Spleen (tissue), 11 donors: ENCODE measurements at regions not wholly inside any gene's neighbourhood (a gene's known extent, or its start where the extent isn't known, plus 50 kb on each side); places are given as distances from the start of the nearest gene placed in this dataset.

Experiments
- DNase-seq: peaks from one replicate; pipeline ENCODE4 v3.0.0-alpha.2; 2020
- H3K27ac ChIP-seq, 8 donors: fragments of 200-600 bp; sonication (generic) in 7 of 8; 1 replicate in 4 of 8; 2 replicates in 4 of 8; pipeline versions ENCODE4 v1.5.0 to v1.8.0; 2016 to 2021; ENCODE audit warnings: inconsistent platforms in 4 of 8, mild to moderate bottlenecking in 4 of 8, moderate library complexity in 1 of 8
- H3K27me3 ChIP-seq, 7 donors: fragments of 200-600 bp; sonication (generic) in 6 of 7; replicated peaks in 1 of 7; 1 replicate in 4 of 7; 2 replicates in 3 of 7; pipeline versions ENCODE4 v1.5.0 to v1.8.0; 2016 to 2021; ENCODE audit warnings: inconsistent platforms in 3 of 7, mild to moderate bottlenecking in 1 of 7
- H3K36me3 ChIP-seq, 6 donors: fragments of 200-600 bp; sonication (generic) in 5 of 6; 1 replicate in 4 of 6; 2 replicates in 2 of 6; pipeline versions ENCODE4 v1.5.0 to v1.8.0; 2016 to 2021; ENCODE audit warnings: inconsistent platforms in 2 of 6
- H3K4me1 ChIP-seq, 6 donors: fragments of 200-600 bp; sonication (generic) in 5 of 6; 1 replicate in 3 of 6; 2 replicates in 3 of 6; pipeline versions ENCODE4 v1.5.0 to v1.8.0; 2016 to 2021; ENCODE audit warnings: inconsistent platforms in 3 of 6
- H3K4me3 ChIP-seq, 8 donors: fragments of 200-600 bp; sonication (generic) in 7 of 8; 1 replicate in 4 of 8; 2 replicates in 4 of 8; pipeline versions ENCODE4 v1.5.0 to v1.8.0; 2016 to 2021; ENCODE audit warnings: inconsistent platforms in 4 of 8, mild to moderate bottlenecking in 4 of 8, moderate library complexity in 2 of 8
- H3K9me3 ChIP-seq, 8 donors: fragments of 200-600 bp; sonication (generic) in 7 of 8; 1 replicate in 4 of 8; 2 replicates in 4 of 8; pipeline versions ENCODE4 v1.5.0 to v1.8.0; 2016 to 2021; ENCODE audit warnings: inconsistent platforms in 4 of 8
- CTCF ChIP-seq, 11 experiments: fragments of 200-600 bp in 7 of 11; fragments of 450-650 bp in 4 of 11; sonication (generic) in 4 of 11; IDR thresholded peaks in 8 of 11; conservative IDR thresholded peaks in 3 of 11; 1 replicate in 7 of 11; 2 replicates in 4 of 11; pipeline versions ENCODE4 v1.4.0 to v1.8.0; 2016 to 2021; ENCODE audit warnings: antibody characterized with exemption in 11 of 11, inconsistent platforms in 4 of 11, mild to moderate bottlenecking in 1 of 11
- POLR2A ChIP-seq, 3 donors: fragments of 450-650 bp; IDR thresholded peaks; one replicate each; pipeline ENCODE4 v1.5.1; 2017; ENCODE audit warnings: antibody characterized with exemption in 3 of 3, mild to moderate bottlenecking in 1 of 3
- POLR2AphosphoS5 ChIP-seq, 3 donors: sonication (generic); formaldehyde crosslinking; IDR thresholded peaks; one replicate each; pipeline ENCODE4 v1.5.1; 2017; ENCODE audit warnings: antibody characterized with exemption in 3 of 3
- WGBS, 5 donors: extraction: QIAGEN DNeasy Blood & Tissue Kit in 3 of 5; methylation state at CpG; one replicate each; pipeline versions ENCODE4 v1.1.5 to v1.1.7; 2013 to 2018; 5-methylcytosine and 5-hydroxymethylcytosine counted together
- intact Hi-C: fragments of 100-400 bp; cut with DNase I; formaldehyde crosslinking; loops from one replicate; pipeline ENCODE4 v1.15.0; 2023; ENCODE audit warnings: low total_unique reads
- donor health status: healthy with polysubstance abuse.
- donor health status: DM: no; HTN: no; CAD: no; lungs with moderate emphysema.
- donor health status: DM: no; HTN: no; CAD: no.
- donor health status: Bipolar disorder and iron deficiency.
- donor health status: healthy.
- donor health status: DM: no; HTN: no; CAD: no.
- donor health status: DM: yes; HTN: yes; CAD: no.

DNA sequence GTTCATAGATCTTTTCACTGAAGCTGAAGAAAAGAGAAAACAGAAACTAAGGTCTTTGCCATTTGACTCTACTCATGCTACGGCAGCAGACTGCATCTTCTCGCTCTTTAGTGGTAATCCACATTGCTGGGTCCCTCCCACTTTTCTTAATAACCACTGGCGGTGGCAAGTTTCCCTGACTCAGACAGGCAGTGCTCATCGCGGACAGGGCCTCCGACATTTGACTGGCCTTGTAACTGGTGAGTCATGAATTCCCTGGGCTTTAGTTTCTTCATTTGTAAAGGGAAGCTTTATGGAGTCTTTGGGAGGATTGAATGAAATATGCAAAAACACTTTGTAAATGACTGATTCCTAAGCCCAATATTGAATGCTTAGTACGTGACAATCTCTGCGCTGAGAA lies 238.2 kb upstream of the RBBP8 start:
- intact Hi-C loops = no loop called here
- no peak for DNase-seq
- Histone ChIP-seq H3K36me3 (no peaks in the 10 kb centered on the region), H3K4me1 (peaks cover 0 to 6% (median 0%) of the 10 kb centered on the region in 6 donors), H3K27ac (no peak overlapping the region), H3K4me3 (no peak overlapping the region), H3K27me3 (no peaks in the 10 kb centered on the region), H3K9me3 (no peaks in the 10 kb centered on the region)
- 68 to 84% (median 72%) methylated on average over 8 of the region's 8 CpGs for WGBS, 5 donors
- TF ChIP-seq CTCF (IDR thresholded peaks at IDR 0.05 in 8 of 11, conservative IDR thresholded peaks at IDR 0.05 in 3 of 11) = no peak
- no peak for TF ChIP-seq POLR2AphosphoS5 (IDR thresholded peaks at IDR 0.05)
- no peak for TF ChIP-seq POLR2A (IDR thresholded peaks at IDR 0.05)

DNA sequence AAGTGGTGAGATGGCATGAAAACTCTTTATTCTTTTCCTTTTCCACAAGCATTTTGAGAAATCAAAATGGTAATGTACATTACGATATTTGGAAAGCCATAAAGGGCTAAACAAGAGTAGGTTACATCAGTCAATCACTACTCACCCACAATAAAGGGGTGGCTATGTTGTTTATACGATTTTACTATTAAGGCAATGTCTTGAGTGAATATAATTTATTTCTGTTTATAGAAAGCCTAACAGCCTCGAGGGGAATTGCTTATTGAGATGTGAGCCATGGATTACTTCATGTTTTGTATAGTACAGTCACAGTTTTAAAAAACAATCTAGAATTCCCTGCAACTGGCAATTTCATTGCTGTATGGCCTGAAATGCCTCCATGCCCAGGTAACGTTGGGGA lies 237.5 kb upstream of the RBBP8 start:
- Histone ChIP-seq H3K27ac (no peak overlapping the region), H3K4me1 (no peaks in the 10 kb centered on the region), H3K9me3 (no peaks in the 10 kb centered on the region), H3K36me3 (no peaks in the 10 kb centered on the region), H3K27me3 (no peaks in the 10 kb centered on the region), H3K4me3 (no peak overlapping the region)
- intact Hi-C loops = no loop called here
- DNase-seq = no peak
- WGBS, 5 donors = 73 to 86% (median 77%) methylated on average over 4 of the region's 4 CpGs
- no peak for TF ChIP-seq POLR2A (IDR thresholded peaks at IDR 0.05)
- no peak for TF ChIP-seq POLR2AphosphoS5 (IDR thresholded peaks at IDR 0.05)
- no peak for TF ChIP-seq CTCF (IDR thresholded peaks at IDR 0.05 in 8 of 11, conservative IDR thresholded peaks at IDR 0.05 in 3 of 11)

GRCh38 chr18:22697561-22697960 lies 235.6 kb upstream of the RBBP8 start:
- Histone ChIP-seq H3K36me3 (no peaks in the 10 kb centered on the region), H3K4me1 (no peaks in the 10 kb centered on the region), H3K27ac (no peak overlapping the region), H3K9me3 (no peaks in the 10 kb centered on the region), H3K27me3 (no peaks in the 10 kb centered on the region), H3K4me3 (no peak overlapping the region)
- no peak for TF ChIP-seq POLR2AphosphoS5 (IDR thresholded peaks at IDR 0.05)
- no peak for TF ChIP-seq POLR2A (IDR thresholded peaks at IDR 0.05)
- no peak for TF ChIP-seq CTCF (IDR thresholded peaks at IDR 0.05 in 8 of 11, conservative IDR thresholded peaks at IDR 0.05 in 3 of 11)
- no peak for DNase-seq
- intact Hi-C loops = no loop called here
- 76 to 83% (median 78%) methylated on average over 3 of the region's 3 CpGs for WGBS, 5 donors

DNA sequence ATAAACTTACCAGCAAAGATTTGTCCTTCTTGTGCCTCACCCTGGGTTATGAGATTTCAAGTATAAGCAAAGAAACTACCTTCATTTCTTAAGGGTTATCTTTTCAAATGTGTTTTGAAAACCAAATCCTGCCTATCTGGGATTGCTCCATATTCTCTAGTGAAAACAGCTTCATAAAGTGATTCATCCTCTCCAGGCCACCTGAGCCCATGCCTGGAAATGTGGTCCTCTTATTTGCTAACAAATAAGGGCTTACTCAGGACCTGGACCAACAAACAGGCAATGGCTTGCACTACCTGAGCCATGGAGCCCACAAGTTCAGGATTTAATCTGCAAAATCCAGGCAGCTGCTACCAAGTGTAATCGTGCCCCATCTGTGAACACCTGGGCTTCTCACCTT lies 234.4 kb upstream of the RBBP8 start:
- no peaks in the 10 kb centered on the region for H3K9me3 ChIP-seq
- H3K4me3 ChIP-seq = no peak overlapping the region
- no peaks in the 10 kb centered on the region for H3K4me1 ChIP-seq
- no peak for TF ChIP-seq POLR2A (IDR thresholded peaks at IDR 0.05)
- no peak for TF ChIP-seq POLR2AphosphoS5 (IDR thresholded peaks at IDR 0.05)
- no peak for TF ChIP-seq CTCF (IDR thresholded peaks at IDR 0.05 in 8 of 11, conservative IDR thresholded peaks at IDR 0.05 in 3 of 11)
- no peaks in the 10 kb centered on the region for H3K27me3 ChIP-seq
- no peak overlapping the region for H3K27ac ChIP-seq
- H3K36me3 ChIP-seq = no peaks in the 10 kb centered on the region
- 85 to 93% (median 85%) methylated on average over 1 of the region's 1 CpG for WGBS, 5 donors
- intact Hi-C loops = no loop called here
- DNase-seq = no peak
